K562 (cell line): ENCODE measurements at regions not wholly inside any gene's neighbourhood (a gene's known extent, or its start where the extent isn't known, plus 50 kb on each side); places are given as distances from the start of the nearest gene placed in this dataset.

Experiments used
- ATAC-seq: fragments of 200-7000 bp; cut with Tn5 transposase; 3 replicates; pipeline ENCODE4 v1.9.1; 2020; ENCODE audit warnings: moderate library complexity
- BruUV-seq: library from RNA; stranded (reverse); fragments of 400-500 nt; replicated peaks from 2 replicates; lab custom pipeline; 2021; lab: Mats Ljungman, UMichigan
- CTCF ChIA-PET: fragments of 300-600 bp; formaldehyde crosslinking; extraction: SDS; loops from one replicate; lab custom pipeline; 2021; ENCODE audit warnings: low intra/inter-chr PET ratio; lab: Yijun Ruan, JAX
- POLR2A ChIA-PET: fragments of 300-600, 350-650 bp; sonication (Branson Sonifier 250); formaldehyde crosslinking; extraction: SDS; loops from one replicate; lab custom pipeline; 2021; ENCODE audit warnings: antibody characterized with exemption, inconsistent platforms; lab: Yijun Ruan, JAX
- DNase-seq, 4 experiments: peaks; one replicate each; pipeline versions ENCODE4 v3.0.0 to v3.0.0-alpha.2; 2011 to 2018; ENCODE audit warnings: low spot score in 3 of 4, mixed read lengths in 3 of 4; ENCODE audit errors: extremely low read depth in 1 of 4
- FAIRE-seq: peaks from 2 replicates; lab custom pipeline; 2011; peaks lifted over from hg19 to GRCh38; lab: Jason Lieb, UNC
- H2AFZ ChIP-seq: 2 replicates; pipeline ENCODE4 v1.6.0; 2011; ENCODE audit warnings: low read depth, low read length, control low read depth, inconsistent platforms
- H3K27ac ChIP-seq: fragments of 200-600 bp; 3 replicates; pipeline ENCODE4 v1.8.0; 2011; ENCODE audit warnings: low read depth, mild to moderate bottlenecking, control low read depth, inconsistent platforms, low read length, moderate library complexity, mixed read lengths; ENCODE audit errors: extremely low read depth
- H3K27me3 ChIP-seq, 2 experiments: fragments of 300-600 bp in 1 of 2; 2 replicates in 1 of 2; 3 replicates in 1 of 2; pipeline versions ENCODE4 v1.6.0 to v1.8.0; 2011; ENCODE audit warnings: inconsistent platforms in 2 of 2, low read length in 2 of 2, mild to moderate bottlenecking in 1 of 2, mixed read lengths in 1 of 2, moderate library complexity in 1 of 2; ENCODE audit not compliant: control insufficient read depth in 2 of 2, insufficient read depth in 2 of 2
- H3K36me3 ChIP-seq: fragments of 300-600 bp; 3 replicates; pipeline ENCODE4 v1.8.0; 2011; ENCODE audit warnings: mild to moderate bottlenecking, low read length, inconsistent platforms; ENCODE audit not compliant: control insufficient read depth, insufficient read depth
- H3K4me1 ChIP-seq, 2 experiments: fragments of 200-600 bp in 1 of 2; replicated peaks in 1 of 2; 2 replicates in 1 of 2; 3 replicates in 1 of 2; pipeline versions ENCODE4 v1.5.1 to v1.8.0; 2011; ENCODE audit warnings: inconsistent platforms in 2 of 2, low read length in 2 of 2, mild to moderate bottlenecking in 1 of 2, mixed read lengths in 1 of 2, moderate library complexity in 1 of 2; ENCODE audit not compliant: control insufficient read depth in 2 of 2, insufficient read depth in 2 of 2
- H3K4me2 ChIP-seq: 2 replicates; pipeline ENCODE4 v1.6.1; 2011; ENCODE audit warnings: low read length, control low read depth, inconsistent platforms, mixed read lengths; ENCODE audit not compliant: insufficient read depth
- H3K4me3 ChIP-seq: fragments of 200-600 bp; sonication (generic), shearing (Covaris generic); 2 replicates; pipeline ENCODE4 v1.5.1; 2016; ENCODE audit warnings: control low read depth, inconsistent platforms
- H3K79me2 ChIP-seq: fragments of 200-600 bp; 3 replicates; pipeline ENCODE4 v1.8.0; 2011; ENCODE audit warnings: low read length, inconsistent platforms; ENCODE audit not compliant: control insufficient read depth, insufficient read depth
- H3K9ac ChIP-seq, 2 experiments: 2 replicates each; pipeline versions ENCODE4 v1.6.0 to v1.6.1; 2011; ENCODE audit warnings: low read depth in 2 of 2, low read length in 2 of 2, control low read depth in 1 of 2, inconsistent platforms in 1 of 2, mild to moderate bottlenecking in 1 of 2, mixed read lengths in 1 of 2; ENCODE audit not compliant: insufficient read depth in 1 of 2
- H3K9me1 ChIP-seq: one replicate; pipeline ENCODE4 v1.6.0; 2011; ENCODE audit warnings: inconsistent platforms, mild to moderate bottlenecking, low read length, moderate library complexity; ENCODE audit not compliant: control insufficient read depth, insufficient read depth
- H3K9me3 ChIP-seq: replicated peaks from 2 replicates; pipeline ENCODE4 v1.5.1; 2011; ENCODE audit warnings: low read depth, low read length, inconsistent platforms; ENCODE audit not compliant: control insufficient read depth, insufficient read depth
- H4K20me1 ChIP-seq: replicated peaks from 2 replicates; pipeline ENCODE4 v1.6.1; 2011; ENCODE audit warnings: low read length, inconsistent platforms, mixed read lengths; ENCODE audit not compliant: control insufficient read depth, insufficient read depth
- BMI1 ChIP-seq: fragments of 150-350 bp; IDR thresholded peaks from 2 replicates; pipeline ENCODE4 v1.6.1; 2014; ENCODE audit warnings: low read length
- CAMTA2 ChIP-seq: fragments of 250-450 bp; sonication (Bioruptor Pico); conservative IDR thresholded peaks from 2 replicates; pipeline ENCODE4 v1.5.1; 2022
- CBX5 ChIP-seq: IDR thresholded peaks from 2 replicates; pipeline ENCODE4 v1.6.1; 2014; ENCODE audit warnings: low read depth, borderline replicate concordance
- CGGBP1 ChIP-seq: fragments of 250-450 bp; sonication (Bioruptor Pico); IDR thresholded peaks from 2 replicates; pipeline ENCODE4 v1.9.0; 2021; ENCODE audit warnings: mild to moderate bottlenecking
- ETV5 ChIP-seq: sonication (generic); formaldehyde crosslinking; IDR thresholded peaks from 2 replicates; pipeline ENCODE4 v1.4.0; 2020; ENCODE audit warnings: low read depth, mild to moderate bottlenecking, missing genetic modification reagents
- HNRNPL ChIP-seq: fragments of 200-400 bp; formaldehyde crosslinking; IDR thresholded peaks from 2 replicates; pipeline ENCODE4 v1.6.1; 2017; ENCODE audit warnings: low read depth, mild to moderate bottlenecking, low read length
- MTF1 ChIP-seq: fragments of 250-450 bp; sonication (Bioruptor Pico); IDR thresholded peaks from 2 replicates; pipeline ENCODE4 v1.9.0; 2021; ENCODE audit warnings: moderate library complexity, mild to moderate bottlenecking, inconsistent platforms, borderline replicate concordance
- MYNN ChIP-seq, 2 experiments: sonication (generic); formaldehyde crosslinking in 1 of 2; IDR thresholded peaks; 2 replicates each; pipeline versions ENCODE4 v1.5.0 to v1.6.1; 2016 to 2020; ENCODE audit warnings: antibody characterized with exemption in 1 of 2, missing genetic modification reagents in 1 of 2
- PCBP2 ChIP-seq: fragments of 200-400 bp; formaldehyde crosslinking; IDR thresholded peaks from 2 replicates; pipeline ENCODE4 v1.6.1; 2018; ENCODE audit warnings: low read length, low read depth, mild to moderate bottlenecking, moderate library complexity; ENCODE audit not compliant: poor library complexity, severe bottlenecking
- SMARCA5 ChIP-seq: fragments of 450-650 bp; IDR thresholded peaks from 2 replicates; pipeline ENCODE4 v1.6.1; 2016
- TSC22D4 ChIP-seq: fragments of 450-650 bp; IDR thresholded peaks from 2 replicates; pipeline ENCODE4 v1.6.1; 2016; ENCODE audit warnings: missing genetic modification characterization, missing biosample characterization, control low read depth
- ZBTB26 ChIP-seq: fragments of 450-650 bp; formaldehyde crosslinking; IDR thresholded peaks from 2 replicates; pipeline ENCODE4 v1.4.0; 2022; ENCODE audit warnings: missing genetic modification characterization
- ZSCAN32 ChIP-seq: fragments of 450-650 bp; formaldehyde crosslinking; IDR thresholded peaks from 2 replicates; pipeline ENCODE4 v1.4.0; 2020; ENCODE audit warnings: mild to moderate bottlenecking, moderate library complexity
- WGBS: fragments of 100-300 bp; shearing (Covaris generic); methylation state at CpG from one replicate; pipeline ENCODE4 v1.1.6; 2016; ENCODE audit warnings: low coverage, mixed read lengths; ENCODE audit not compliant: insufficient coverage; ENCODE audit errors: missing lambda C conversion rate; 5-methylcytosine and 5-hydroxymethylcytosine counted together
- in situ Hi-C: fragments of 300-500 bp; cut with MboI; formaldehyde crosslinking; loops from 4 replicates; pipeline ENCODE4 v1.15.0; 2018; ENCODE audit warnings: inconsistent platforms, mixed read lengths
- intact Hi-C: fragments of 100-400 bp; cut with micrococcal nuclease; formaldehyde crosslinking; loops from 2 replicates; pipeline ENCODE4 v1.14.2; 2022

- Histone ChIP-seq H3K79me2 (no peaks in the 10 kb centered on the region), H3K4me1 (no peaks in the 10 kb centered on the region), H4K20me1 (no peaks in the 10 kb centered on the region), H3K27ac (no peak overlapping the region), H3K9me3 (no peaks in the 10 kb centered on the region), H3K9me1 (no peaks in the 10 kb centered on the region), H3K27me3 (no peaks in the 10 kb centered on the region; a peak in 1 of 5 replicates), H3K4me2 (no peak overlapping the region), H3K4me3 (no peak overlapping the region), H2AFZ (no peak overlapping the region), H3K9ac (no peak overlapping the region), H3K36me3 (no peaks in the 10 kb centered on the region)
- BruUV-seq = no TSS peak
- 3% methylated on average over 7 of the region's 7 CpGs for WGBS
- in situ Hi-C loops = no loop called here
- POLR2A ChIA-PET = no interaction called here
- DNase-seq = no peak
- intact Hi-C loops = no loop called here
- no peak for FAIRE-seq
- TF ChIP-seq MYNN (IDR thresholded peaks at IDR 0.05) (no peak), MYNN (CRISPR knock-in tag; IDR thresholded peaks at IDR 0.05) (no peak), ETV5 (CRISPR knock-in tag) (no peak), MTF1 (no peak), PCBP2 (no peak), BMI1 (no peak), CBX5 (no peak), CAMTA2 (CRISPR knock-in tag) (no peak), ZBTB26 (no peak), HNRNPL (no peak), SMARCA5 (no peak), CGGBP1 (CRISPR knock-in tag) (no peak), TSC22D4 (tag) (no peak), ZSCAN32 (CRISPR knock-in tag) (no peak)
- CTCF ChIA-PET = no interaction called here
- no peak for ATAC-seq
These were observed 221.3 kb upstream of the AJAP1 start for GRCh38 chr1:4433075-4433474.
